ENCODE measurements at regions not wholly inside any gene's neighbourhood (a gene's known extent, or its start where the extent isn't known, plus 50 kb on each side); places are given as distances from the start of the nearest gene placed in this dataset.

DNA sequence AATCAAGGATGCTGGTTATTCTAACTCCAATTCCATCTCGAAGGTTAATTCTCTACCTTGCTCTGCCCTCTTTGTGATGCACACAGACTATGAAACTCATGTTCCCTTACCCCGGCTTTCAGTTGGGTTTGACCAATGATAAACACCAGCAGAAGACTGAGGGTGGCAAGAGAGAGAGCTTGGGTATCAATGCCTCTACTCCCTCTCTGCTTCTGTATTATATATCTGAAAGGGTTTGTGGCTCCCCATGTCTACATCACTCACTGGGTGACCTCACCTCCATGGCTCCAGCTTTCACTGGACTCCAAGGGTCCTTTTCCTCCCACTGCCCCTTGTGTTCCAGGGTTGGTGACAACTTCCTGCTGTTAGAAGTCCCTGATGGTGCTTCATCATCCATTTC lies 659.0 kb upstream of the TBX3 start:
- TF ChIP-seq NRF1 (IDR thresholded peaks at IDR 0.05; ENCODE audit: low read depth, low read length) (no peak), NFIC (IDR thresholded peaks at IDR 0.05; ENCODE audit: borderline replicate concordance) (no peak), RCOR1 (IDR thresholded peaks at IDR 0.05; ENCODE audit: low read length) (no peak), YY1 (IDR thresholded peaks at IDR 0.05; ENCODE audit: low read depth) (no peak), MEF2A (IDR thresholded peaks at IDR 0.05; ENCODE audit: borderline replicate concordance, low read depth) (no peak), TCF12 (IDR thresholded peaks at IDR 0.05) (no peak), EZH2phosphoT487 (IDR thresholded peaks at IDR 0.05; ENCODE audit: borderline replicate concordance, low read depth) (no peak), SMC3 (IDR thresholded peaks at IDR 0.05; ENCODE audit: low read depth, low read length) (no peak), SIN3A (IDR thresholded peaks at IDR 0.05; ENCODE audit: borderline replicate concordance, low read depth, low read length) (no peak), MXI1 (IDR thresholded peaks at IDR 0.05; ENCODE audit: low read depth, low read length) (no peak)
- TF ChIP-seq, protein P1, sequence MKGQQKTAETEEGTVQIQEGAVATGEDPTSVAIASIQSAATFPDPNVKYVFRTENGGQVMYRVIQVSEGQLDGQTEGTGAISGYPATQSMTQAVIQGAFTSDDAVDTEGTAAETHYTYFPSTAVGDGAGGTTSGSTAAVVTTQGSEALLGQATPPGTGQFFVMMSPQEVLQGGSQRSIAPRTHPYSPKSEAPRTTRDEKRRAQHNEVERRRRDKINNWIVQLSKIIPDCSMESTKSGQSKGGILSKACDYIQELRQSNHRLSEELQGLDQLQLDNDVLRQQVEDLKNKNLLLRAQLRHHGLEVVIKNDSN (IDR thresholded peaks at IDR 0.05; ENCODE audit: borderline replicate concordance, low read depth) = no peak
- TF ChIP-seq, protein P2, sequence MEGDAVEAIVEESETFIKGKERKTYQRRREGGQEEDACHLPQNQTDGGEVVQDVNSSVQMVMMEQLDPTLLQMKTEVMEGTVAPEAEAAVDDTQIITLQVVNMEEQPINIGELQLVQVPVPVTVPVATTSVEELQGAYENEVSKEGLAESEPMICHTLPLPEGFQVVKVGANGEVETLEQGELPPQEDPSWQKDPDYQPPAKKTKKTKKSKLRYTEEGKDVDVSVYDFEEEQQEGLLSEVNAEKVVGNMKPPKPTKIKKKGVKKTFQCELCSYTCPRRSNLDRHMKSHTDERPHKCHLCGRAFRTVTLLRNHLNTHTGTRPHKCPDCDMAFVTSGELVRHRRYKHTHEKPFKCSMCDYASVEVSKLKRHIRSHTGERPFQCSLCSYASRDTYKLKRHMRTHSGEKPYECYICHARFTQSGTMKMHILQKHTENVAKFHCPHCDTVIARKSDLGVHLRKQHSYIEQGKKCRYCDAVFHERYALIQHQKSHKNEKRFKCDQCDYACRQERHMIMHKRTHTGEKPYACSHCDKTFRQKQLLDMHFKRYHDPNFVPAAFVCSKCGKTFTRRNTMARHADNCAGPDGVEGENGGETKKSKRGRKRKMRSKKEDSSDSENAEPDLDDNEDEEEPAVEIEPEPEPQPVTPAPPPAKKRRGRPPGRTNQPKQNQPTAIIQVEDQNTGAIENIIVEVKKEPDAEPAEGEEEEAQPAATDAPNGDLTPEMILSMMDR (IDR thresholded peaks at IDR 0.05) = no peak
- TF ChIP-seq, protein P3, sequence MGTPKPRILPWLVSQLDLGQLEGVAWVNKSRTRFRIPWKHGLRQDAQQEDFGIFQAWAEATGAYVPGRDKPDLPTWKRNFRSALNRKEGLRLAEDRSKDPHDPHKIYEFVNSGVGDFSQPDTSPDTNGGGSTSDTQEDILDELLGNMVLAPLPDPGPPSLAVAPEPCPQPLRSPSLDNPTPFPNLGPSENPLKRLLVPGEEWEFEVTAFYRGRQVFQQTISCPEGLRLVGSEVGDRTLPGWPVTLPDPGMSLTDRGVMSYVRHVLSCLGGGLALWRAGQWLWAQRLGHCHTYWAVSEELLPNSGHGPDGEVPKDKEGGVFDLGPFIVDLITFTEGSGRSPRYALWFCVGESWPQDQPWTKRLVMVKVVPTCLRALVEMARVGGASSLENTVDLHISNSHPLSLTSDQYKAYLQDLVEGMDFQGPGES (IDR thresholded peaks at IDR 0.05; ENCODE audit: low read depth, low read length) = no peak
- TF ChIP-seq, protein P4, sequence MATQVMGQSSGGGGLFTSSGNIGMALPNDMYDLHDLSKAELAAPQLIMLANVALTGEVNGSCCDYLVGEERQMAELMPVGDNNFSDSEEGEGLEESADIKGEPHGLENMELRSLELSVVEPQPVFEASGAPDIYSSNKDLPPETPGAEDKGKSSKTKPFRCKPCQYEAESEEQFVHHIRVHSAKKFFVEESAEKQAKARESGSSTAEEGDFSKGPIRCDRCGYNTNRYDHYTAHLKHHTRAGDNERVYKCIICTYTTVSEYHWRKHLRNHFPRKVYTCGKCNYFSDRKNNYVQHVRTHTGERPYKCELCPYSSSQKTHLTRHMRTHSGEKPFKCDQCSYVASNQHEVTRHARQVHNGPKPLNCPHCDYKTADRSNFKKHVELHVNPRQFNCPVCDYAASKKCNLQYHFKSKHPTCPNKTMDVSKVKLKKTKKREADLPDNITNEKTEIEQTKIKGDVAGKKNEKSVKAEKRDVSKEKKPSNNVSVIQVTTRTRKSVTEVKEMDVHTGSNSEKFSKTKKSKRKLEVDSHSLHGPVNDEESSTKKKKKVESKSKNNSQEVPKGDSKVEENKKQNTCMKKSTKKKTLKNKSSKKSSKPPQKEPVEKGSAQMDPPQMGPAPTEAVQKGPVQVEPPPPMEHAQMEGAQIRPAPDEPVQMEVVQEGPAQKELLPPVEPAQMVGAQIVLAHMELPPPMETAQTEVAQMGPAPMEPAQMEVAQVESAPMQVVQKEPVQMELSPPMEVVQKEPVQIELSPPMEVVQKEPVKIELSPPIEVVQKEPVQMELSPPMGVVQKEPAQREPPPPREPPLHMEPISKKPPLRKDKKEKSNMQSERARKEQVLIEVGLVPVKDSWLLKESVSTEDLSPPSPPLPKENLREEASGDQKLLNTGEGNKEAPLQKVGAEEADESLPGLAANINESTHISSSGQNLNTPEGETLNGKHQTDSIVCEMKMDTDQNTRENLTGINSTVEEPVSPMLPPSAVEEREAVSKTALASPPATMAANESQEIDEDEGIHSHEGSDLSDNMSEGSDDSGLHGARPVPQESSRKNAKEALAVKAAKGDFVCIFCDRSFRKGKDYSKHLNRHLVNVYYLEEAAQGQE (IDR thresholded peaks at IDR 0.05; ENCODE audit: low read depth, low read length) = no peak
- TF ChIP-seq, protein P5, sequence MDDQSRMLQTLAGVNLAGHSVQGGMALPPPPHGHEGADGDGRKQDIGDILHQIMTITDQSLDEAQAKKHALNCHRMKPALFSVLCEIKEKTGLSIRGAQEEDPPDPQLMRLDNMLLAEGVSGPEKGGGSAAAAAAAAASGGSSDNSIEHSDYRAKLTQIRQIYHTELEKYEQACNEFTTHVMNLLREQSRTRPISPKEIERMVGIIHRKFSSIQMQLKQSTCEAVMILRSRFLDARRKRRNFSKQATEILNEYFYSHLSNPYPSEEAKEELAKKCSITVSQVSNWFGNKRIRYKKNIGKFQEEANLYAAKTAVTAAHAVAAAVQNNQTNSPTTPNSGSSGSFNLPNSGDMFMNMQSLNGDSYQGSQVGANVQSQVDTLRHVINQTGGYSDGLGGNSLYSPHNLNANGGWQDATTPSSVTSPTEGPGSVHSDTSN (IDR thresholded peaks at IDR 0.05) = no peak
- Histone ChIP-seq H3K36me3 (replicated peaks in 1 of 2; ENCODE audit: control insufficient read depth in 1 of 2, insufficient read depth in 2 of 2, low read length in 1 of 2) (no peaks in the 10 kb centered on the region), H4K20me1 (ENCODE audit: insufficient read depth) (no peaks in the 10 kb centered on the region), H3K4me1 (ENCODE audit: control insufficient read depth in 1 of 2, insufficient read depth in 2 of 2, low read depth in 1 of 2, low read length in 1 of 2) (peaks cover 0 to 10% of the 10 kb centered on the region in 2 experiments; a peak in 2 of 4 replicates), H3K9me3 (no peaks in the 10 kb centered on the region), H3K4me2 (no peak overlapping the region), H2AFZ (ENCODE audit: low read depth) (no peak overlapping the region), H3F3A (replicated peaks; ENCODE audit: insufficient read depth) (peaks cover 19% of the 10 kb centered on the region), H3K9me2 (no peaks in the 10 kb centered on the region), H3K4me3 (ENCODE audit: low read depth in 2 of 2, low read length in 1 of 2) (no peak overlapping the region), H3K9ac (no peak overlapping the region), H3K27me3 (ENCODE audit: insufficient read depth) (no peaks in the 10 kb centered on the region), H3K79me2 (ENCODE audit: insufficient read depth) (no peaks in the 10 kb centered on the region), H3K27ac (ENCODE audit: low read depth in 2 of 2, low read length in 1 of 2) (no peak overlapping the region)
- WGBS (ENCODE audit: low lambda C conversion rate) = 81% methylated on average over 2 of the region's 2 CpGs
- no peak for DNase-seq
- CTCF ChIA-PET = interaction anchor here (1.1 to 1.2 kb wide), 2 partner anchors 9 to 336 kb away, joined by 3 to 4 read pairs; no protein-coding TSS in a partner anchor
- POLR2A ChIA-PET = no interaction called here

Measured in SK-N-SH (cell line).